ENCODE measurements at regions not wholly inside any gene's neighbourhood (a gene's known extent, or its start where the extent isn't known, plus 50 kb on each side); places are given as distances from the start of the nearest gene placed in this dataset.

- TF ChIP-seq POLR2AphosphoS5 (IDR thresholded peaks at IDR 0.05) (no peak), CTCF (IDR thresholded peaks at IDR 0.05) (no peak), EP300 (IDR thresholded peaks at IDR 0.05) (no peak), POLR2A (IDR thresholded peaks at IDR 0.05) (no peak)
Observed at GRCh38 chr18:45551142-45551815, 64.0 kb upstream of the SLC14A2 start.
